Epithelial cell of esophagus (primary cell): ENCODE measurements at regions not wholly inside any gene's neighbourhood (a gene's known extent, or its start where the extent isn't known, plus 50 kb on each side); places are given as distances from the start of the nearest gene placed in this dataset.

ENCODE experiments used
- DNase-seq: peaks from one replicate; pipeline ENCODE4 v3.0.0; 2010; ENCODE audit warnings: low read depth
- H3K4me3 ChIP-seq: 2 replicates; pipeline ENCODE4 v1.5.1; 2011; ENCODE audit warnings: mild to moderate bottlenecking, low read length, control low read depth
- TF ChIP-seq, protein P1 (sequence below): IDR thresholded peaks from 2 replicates; pipeline ENCODE4 v1.5.1; 2011; ENCODE audit warnings: low read depth, mild to moderate bottlenecking, low read length, control low read depth, inconsistent platforms; ENCODE audit not compliant: insufficient read depth; ENCODE audit errors: missing control alignments

DNA sequence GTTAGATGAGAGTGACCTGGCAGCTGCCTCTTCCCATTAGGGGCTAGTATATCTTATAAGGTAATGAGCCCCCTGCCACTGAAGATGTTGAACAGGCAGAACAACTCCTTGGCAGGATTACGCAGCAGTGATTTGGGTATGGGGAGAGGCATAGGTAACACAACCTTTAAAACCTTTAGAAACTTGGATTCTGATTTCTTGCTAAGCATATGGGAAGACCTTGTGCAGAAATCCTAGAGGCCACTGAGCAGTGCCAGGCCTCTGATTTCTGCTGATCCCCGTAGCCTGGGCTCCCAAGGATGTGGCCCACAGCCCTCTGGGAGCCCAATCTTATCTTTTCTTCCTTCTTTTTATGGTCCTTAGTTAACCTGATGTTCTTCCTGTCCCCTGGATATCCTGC lies 237.9 kb upstream of the ROPN1 start:
- no peak overlapping the region for H3K4me3 ChIP-seq
- DNase-seq = no peak

DNA sequence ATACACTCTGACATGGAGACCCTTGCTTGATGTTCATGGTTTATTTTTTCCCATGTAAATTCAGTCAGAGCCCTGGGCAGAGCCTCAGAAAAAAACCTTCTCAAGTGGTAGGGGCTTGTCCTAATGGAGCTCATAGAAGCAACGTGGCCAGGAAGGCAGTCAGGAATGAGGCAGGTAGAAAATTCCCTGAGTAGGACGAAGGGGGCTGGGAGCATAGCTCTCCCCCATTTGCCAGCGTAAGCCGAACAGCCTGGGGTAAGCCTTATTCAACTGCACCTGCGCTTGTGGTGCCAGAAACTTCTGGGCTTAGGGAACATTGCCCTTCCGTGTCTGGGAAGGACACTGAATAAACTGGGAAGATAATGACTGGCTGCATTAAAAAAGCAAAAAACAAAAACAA lies 238.5 kb upstream of the ROPN1 start:
- DNase-seq = no peak
- TF ChIP-seq, protein P1, sequence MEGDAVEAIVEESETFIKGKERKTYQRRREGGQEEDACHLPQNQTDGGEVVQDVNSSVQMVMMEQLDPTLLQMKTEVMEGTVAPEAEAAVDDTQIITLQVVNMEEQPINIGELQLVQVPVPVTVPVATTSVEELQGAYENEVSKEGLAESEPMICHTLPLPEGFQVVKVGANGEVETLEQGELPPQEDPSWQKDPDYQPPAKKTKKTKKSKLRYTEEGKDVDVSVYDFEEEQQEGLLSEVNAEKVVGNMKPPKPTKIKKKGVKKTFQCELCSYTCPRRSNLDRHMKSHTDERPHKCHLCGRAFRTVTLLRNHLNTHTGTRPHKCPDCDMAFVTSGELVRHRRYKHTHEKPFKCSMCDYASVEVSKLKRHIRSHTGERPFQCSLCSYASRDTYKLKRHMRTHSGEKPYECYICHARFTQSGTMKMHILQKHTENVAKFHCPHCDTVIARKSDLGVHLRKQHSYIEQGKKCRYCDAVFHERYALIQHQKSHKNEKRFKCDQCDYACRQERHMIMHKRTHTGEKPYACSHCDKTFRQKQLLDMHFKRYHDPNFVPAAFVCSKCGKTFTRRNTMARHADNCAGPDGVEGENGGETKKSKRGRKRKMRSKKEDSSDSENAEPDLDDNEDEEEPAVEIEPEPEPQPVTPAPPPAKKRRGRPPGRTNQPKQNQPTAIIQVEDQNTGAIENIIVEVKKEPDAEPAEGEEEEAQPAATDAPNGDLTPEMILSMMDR = no peak
- H3K4me3 ChIP-seq = no peak overlapping the region

More for the DNA sequence above, 237.9 kb upstream of the ROPN1 start:
- TF ChIP-seq, protein P1 = no peak

DNA sequence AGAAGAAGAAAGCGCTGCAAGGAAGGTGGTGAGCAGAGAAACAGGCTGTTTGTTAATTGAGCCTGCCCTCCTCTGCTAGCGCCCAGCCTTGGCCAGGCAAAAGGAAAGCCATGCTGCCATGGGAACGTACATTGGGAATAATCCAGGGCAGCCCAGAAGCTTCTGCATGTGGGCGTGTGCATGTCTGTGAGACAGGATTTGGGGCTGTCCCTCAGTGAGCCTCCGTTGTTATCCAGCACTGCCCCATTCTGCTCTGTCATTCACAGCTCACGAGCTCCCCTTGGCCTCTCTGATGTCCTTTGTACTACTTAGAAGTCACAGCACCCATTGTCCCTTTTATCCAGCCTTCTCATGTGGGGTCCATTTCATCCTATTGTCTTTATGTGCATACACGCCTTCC lies 239.1 kb upstream of the ROPN1 start:
- H3K4me3 ChIP-seq = no peak overlapping the region
- TF ChIP-seq, protein P1 = no peak
- DNase-seq = no peak

DNA sequence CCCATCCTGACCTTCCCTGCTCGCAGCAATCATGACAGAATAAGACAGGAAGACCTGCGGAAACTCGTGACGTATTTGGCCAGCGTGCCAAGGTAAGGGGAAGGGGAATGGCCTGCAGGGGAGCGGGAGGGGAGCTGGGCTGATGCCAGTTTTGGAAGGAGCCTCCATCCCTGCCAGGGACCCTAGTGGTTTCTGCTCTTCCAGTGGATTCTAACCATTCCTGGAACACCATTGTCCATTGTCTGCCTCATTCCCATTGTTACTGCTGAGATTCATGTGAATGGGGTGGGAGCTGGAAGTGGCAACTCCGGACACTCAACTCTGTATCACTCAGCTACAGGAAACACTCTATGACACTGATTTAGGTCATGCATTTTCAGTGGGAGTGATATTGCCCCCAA lies 242.9 kb upstream of the ROPN1 start:
- TF ChIP-seq, protein P1 = no peak
- H3K4me3 ChIP-seq = no peak overlapping the region
- DNase-seq = no peak

DNA sequence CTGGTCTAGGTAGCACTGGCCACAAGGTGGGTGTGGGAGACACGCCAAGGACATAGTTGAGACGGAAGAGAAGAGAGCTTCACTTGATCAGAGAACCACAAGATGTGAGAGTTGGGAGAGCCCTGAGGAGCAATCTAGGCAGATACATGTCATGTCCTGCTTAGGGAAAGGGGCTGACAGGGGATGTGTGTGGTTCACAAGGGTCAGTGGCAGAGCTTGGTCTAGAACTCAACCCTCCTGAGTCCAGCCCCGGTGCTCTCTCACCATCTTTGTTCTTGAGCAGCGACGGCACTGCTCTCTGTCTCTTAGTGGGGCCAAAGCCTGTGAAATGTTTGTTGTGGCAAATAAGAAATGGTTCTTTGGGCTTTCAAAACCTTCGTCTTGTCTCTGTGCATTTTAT lies 243.5 kb upstream of the ROPN1 start:
- TF ChIP-seq, protein P1 = no peak
- no peak for DNase-seq
- no peak overlapping the region for H3K4me3 ChIP-seq

DNA sequence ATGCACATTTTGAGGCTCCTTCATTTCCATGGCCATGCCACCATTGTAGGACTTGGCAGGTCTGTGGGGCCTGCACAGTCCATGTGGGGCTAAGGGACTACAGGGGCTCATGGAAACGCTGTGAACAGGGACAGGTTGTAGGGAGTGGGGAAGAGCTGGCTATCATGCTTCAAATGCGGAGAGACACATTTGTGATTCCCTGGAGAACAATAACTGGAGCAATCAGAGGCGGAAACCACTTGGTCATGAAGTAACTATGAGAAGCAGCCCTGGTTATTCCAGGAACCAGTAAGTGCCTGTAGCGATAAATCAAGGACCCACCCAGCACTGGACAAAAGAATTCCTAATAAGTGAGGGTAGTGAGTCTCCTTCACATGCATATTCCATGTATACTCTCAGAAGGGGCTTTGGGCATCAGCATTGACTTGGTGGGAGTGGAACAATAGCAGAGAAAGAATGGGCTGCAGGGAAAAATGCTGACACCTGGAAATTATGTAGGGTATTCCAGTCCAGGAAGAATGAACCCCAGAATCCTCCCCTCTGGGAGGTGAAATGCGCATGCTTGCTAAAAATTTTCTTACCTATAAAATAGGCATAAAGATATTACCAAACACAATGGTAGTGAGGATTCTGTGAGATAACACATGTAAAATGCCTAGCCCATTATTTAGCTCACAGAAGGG lies 251.4 kb upstream of the ROPN1 start:
- DNase-seq = no peak
- no peak overlapping the region for H3K4me3 ChIP-seq
- TF ChIP-seq, protein P1 = no peak

DNA sequence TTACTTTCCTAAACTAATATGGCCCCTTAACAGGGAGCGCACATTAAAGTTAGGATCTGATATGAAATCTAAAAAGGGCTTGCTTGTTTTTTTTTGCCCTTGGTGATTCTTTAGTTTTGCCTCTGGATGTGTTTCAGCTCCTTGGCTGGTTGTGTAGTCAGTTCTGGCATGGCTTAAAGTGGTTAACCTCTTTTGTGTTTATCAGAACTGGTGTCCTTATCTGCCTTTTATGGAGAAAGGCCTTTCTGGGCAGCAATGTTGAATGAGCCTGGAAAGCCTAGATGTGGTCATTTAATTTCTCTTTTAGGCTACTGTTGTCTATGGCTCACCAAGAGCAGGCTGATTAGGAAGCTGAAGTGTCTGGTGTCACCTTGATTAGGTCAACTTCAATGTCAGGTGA lies 254.5 kb upstream of the ROPN1 start:
- TF ChIP-seq, protein P1 = no peak
- no peak overlapping the region for H3K4me3 ChIP-seq
- DNase-seq = no peak
